GM19238 (cell line): ENCODE measurements at regions not wholly inside any gene's neighbourhood (a gene's known extent, or its start where the extent isn't known, plus 50 kb on each side); places are given as distances from the start of the nearest gene placed in this dataset.
"Not testable (repeated sequence)": the region's sequence is repeated elsewhere in the genome, so short reads cannot be mapped to it uniquely, and the experiment has no call there.

Source experiments
- DNase-seq: peaks from one replicate; pipeline ENCODE4 v3.0.0; 2011; ENCODE audit warnings: low spot score; ENCODE audit not compliant: insufficient read length

- DNase-seq = no peak
Observed at GRCh38 chr6:10128721-10129120, 286.2 kb downstream of the TFAP2A start.

- no peak for DNase-seq
Observed at GRCh38 chr6:10122164-10122563, 292.7 kb downstream of the TFAP2A start.

- no peak for DNase-seq
Observed at GRCh38 chr6:10112871-10113549, 301.9 kb downstream of the TFAP2A start.

- no peak for DNase-seq
Observed at GRCh38 chr6:10111975-10112374, 302.9 kb downstream of the TFAP2A start.

GRCh38 chr6:10101551-10102252, 313.2 kb downstream of the TFAP2A start:
- no peak for DNase-seq

GRCh38 chr6:10099529-10100140, 315.2 kb downstream of the TFAP2A start:
- no peak for DNase-seq

- DNase-seq = no peak
Observed at GRCh38 chr6:10098756-10099528, 315.9 kb downstream of the TFAP2A start.

GRCh38 chr6:10093282-10093681, 321.6 kb downstream of the TFAP2A start:
- no peak for DNase-seq

- no peak for DNase-seq
Observed at GRCh38 chr6:10084111-10084986, 330.5 kb downstream of the TFAP2A start.

GRCh38 chr6:10082385-10082784, 332.5 kb downstream of the TFAP2A start:
- no peak for DNase-seq

GRCh38 chr6:10081957-10082356, 332.9 kb downstream of the TFAP2A start:
- DNase-seq = no peak

- no peak for DNase-seq
Observed at GRCh38 chr6:10081075-10081474, 333.8 kb downstream of the TFAP2A start.

- DNase-seq = no peak
Observed at GRCh38 chr6:10080561-10080960, 334.3 kb downstream of the TFAP2A start.

GRCh38 chr6:10078581-10078980, 336.3 kb downstream of the TFAP2A start:
- no peak for DNase-seq

- DNase-seq = not testable (repeated sequence)
Observed at GRCh38 chr6:10074726-10075125, 340.1 kb downstream of the TFAP2A start.

GRCh38 chr6:10073341-10073740, 341.5 kb downstream of the TFAP2A start:
- no peak for DNase-seq

- no peak for DNase-seq
Observed at GRCh38 chr6:10071631-10072220, 343.1 kb downstream of the TFAP2A start.

- no peak for DNase-seq
Observed at GRCh38 chr6:10060004-10060403, 354.9 kb downstream of the TFAP2A start.

GRCh38 chr6:10054672-10055071, 360.2 kb downstream of the TFAP2A start:
- no peak for DNase-seq

GRCh38 chr6:10051283-10051682, 363.6 kb downstream of the TFAP2A start:
- no peak for DNase-seq
